ENCODE measurements at regions not wholly inside any gene's neighbourhood (a gene's known extent, or its start where the extent isn't known, plus 50 kb on each side); places are given as distances from the start of the nearest gene placed in this dataset.
"Not testable (repeated sequence)": the region's sequence is repeated elsewhere in the genome, so short reads cannot be mapped to it uniquely, and the experiment has no call there.

GRCh38 chr5:5782402-5782801 is 359.9 kb downstream of the ICE1 start:
- no peak for DNase-seq

DNA sequence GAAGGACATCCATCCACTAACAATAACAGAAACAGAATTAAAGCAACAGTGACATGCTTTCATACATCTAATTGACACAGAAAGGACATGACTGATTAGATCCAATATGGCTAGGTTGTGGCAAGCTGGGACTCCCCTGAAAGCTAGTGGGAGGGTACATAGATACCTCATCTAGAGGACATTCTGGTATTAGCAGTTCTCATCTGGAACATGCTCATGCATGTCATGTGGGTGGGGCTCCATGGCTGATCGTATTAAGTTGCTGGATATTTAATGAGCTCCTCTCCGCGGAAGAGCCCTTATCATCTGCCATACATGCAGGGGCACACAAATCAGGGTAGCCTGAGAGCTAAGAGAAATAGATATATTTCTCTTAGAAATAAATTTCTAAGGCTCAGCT is 358.9 kb downstream of the ICE1 start:
- no peak for DNase-seq

- DNase-seq = no peak
Observed at GRCh38 chr5:5780253-5780652, 357.8 kb downstream of the ICE1 start.

DNA sequence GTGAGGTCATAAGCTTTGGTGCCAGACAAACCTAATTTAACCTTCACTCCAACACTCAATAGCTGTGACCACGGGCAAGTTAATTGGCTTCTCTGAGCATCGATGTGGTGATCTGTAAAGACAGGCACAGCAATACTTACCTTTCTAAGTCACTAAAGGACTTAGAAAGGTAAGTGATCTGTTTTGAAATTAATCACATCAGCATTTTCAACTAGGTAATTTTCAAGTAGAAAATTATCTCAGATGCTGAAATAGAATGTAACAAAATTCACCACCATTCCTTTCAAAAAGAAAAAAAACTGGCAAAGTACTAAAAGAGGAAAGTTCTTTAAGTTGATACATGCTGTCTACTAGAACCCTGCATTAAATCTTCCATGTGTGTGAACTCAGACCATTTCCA is 354.5 kb downstream of the ICE1 start:
- DNase-seq = no peak

DNA sequence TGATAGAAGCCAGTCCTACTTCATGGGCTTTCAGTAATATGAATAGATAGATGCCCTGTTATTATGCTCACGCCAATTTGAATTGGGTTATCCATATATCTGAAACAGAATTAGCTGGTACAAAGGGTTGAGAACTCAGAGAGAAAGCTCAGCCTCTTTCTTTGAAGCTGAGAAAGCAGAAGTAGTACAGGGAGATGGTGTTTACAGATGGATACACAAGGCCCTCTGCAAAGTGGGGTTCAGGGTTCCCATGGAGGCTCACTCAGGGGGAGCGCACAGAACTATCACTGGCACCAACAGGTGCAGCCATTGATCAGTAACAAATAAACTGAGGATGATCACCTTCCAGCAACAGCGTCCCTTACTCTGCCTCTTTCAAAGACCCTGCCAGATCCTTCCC is 349.7 kb downstream of the ICE1 start:
- DNase-seq = no peak

- DNase-seq = no peak
Observed at GRCh38 chr5:5770825-5771224, 348.3 kb downstream of the ICE1 start.

DNA sequence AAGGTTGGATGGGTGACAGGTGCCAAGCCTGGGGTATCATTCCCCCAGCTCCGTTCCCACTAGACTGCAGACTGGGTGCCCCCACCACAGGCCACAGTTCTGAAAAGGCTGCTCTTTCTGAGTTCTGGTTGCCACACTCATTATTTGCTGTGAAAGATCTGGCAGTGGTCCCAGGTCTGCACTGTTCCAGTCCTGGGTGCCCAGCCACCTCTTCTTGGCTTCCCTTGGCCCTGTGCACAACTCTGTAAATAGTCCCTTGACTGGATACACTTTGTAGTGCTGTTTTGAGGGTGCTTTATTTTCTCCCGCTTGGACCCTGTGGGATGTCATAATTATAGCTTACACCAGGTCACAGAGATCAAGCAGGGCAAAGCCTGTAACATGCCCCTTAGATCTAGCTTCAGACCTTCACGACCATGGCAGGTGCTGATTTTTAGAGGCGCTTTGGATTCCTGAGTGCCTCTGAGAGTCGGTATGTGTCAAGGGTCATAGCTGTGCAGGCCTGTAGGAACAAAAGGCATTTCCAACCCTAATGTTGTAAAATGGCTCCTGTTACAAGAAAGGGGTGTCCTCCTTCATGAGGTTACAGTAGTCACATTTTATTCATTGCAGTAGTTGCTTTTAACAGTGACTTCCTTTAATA is 344.9 kb downstream of the ICE1 start:
- no peak for DNase-seq

GRCh38 chr5:5765066-5765850 is 342.8 kb downstream of the ICE1 start:
- no peak for DNase-seq

GRCh38 chr5:5764246-5764645 is 341.8 kb downstream of the ICE1 start:
- no peak for DNase-seq

GRCh38 chr5:5756762-5757161 is 334.3 kb downstream of the ICE1 start:
- no peak for DNase-seq

DNA sequence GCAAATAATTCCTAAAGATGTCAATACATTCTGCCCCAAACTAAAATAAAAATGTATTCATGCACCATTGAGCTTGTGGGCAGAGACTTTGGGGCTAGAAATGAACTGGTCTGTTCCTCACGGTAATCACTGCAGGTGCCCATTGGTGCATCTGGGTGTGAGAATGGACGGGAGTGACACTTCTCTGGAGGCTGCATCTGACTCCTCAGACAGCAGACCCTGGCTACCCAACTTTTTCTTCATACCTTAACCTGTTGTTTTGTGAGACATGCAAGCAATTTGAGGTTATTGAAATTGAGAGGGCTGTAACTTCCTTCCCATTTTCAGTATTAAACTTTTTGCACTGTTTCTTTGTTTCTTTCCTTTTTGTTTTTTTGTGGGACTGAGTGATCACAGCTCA is 333.4 kb downstream of the ICE1 start:
- no peak for DNase-seq

DNA sequence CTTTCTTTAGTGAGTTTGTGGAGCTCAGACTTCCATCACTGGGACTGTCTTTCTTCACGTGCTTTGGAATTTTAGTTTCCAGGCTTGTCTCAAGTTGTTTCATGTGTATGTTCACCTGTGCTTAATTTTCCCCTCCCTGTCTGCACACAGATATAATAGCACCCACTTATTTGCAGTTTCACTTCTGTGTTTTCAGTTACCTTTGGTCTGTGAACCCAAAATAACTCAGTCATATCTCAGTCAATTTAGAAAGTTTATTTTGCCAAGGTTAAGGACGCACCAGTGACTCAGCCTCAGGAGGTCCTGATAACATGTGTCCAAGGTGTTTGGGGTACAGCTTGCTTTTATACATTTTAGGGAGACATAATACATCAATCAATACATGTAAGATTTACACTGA is 330.4 kb downstream of the ICE1 start:
- no peak for DNase-seq

GRCh38 chr5:5751987-5752386 is 329.5 kb downstream of the ICE1 start:
- no peak for DNase-seq

- no peak for DNase-seq
Observed at GRCh38 chr5:5751498-5751897, 329.0 kb downstream of the ICE1 start.

DNA sequence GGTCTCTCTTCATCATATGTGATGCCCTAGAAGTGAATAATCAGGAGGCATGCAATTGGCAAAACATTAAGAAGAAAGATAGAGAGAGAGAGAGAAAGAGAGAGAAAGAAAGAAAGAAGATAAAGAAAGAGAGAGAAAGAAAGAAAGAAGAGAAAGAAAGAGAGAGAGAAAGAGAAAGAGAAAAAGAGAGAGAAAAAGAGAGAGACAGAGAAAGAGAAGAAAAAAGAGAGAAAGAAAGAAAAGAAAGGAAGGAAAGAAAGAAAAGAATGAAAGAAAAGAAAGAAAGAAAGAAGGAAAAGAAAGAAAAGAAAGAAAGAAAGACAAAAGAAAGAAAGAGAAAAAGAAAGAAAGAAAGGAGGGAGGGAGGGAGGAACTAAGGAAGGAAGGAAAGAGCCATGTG is 318.9 kb downstream of the ICE1 start:
- no peak for DNase-seq

DNA sequence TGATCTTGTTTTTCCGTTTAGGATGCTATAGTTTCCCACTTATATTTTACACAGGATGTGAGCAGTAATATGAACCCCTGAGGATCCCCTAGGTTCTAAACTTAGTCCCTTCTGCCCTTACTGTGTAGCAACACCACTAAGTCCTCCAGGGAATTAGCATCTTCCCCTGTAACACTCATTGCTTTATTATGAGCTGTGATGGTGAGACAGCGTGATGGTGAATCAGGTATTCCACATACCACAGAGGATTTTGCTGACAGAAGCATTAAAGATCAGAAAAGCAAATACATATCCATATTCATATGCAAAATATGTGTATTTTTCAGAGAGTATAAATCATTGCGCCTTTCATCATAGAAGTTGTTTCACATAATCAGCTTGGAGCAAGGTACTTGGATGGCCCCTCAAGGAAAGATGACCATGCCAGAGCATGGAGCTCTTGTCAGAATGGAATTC is 317.0 kb downstream of the ICE1 start:
- DNase-seq = no peak

DNA sequence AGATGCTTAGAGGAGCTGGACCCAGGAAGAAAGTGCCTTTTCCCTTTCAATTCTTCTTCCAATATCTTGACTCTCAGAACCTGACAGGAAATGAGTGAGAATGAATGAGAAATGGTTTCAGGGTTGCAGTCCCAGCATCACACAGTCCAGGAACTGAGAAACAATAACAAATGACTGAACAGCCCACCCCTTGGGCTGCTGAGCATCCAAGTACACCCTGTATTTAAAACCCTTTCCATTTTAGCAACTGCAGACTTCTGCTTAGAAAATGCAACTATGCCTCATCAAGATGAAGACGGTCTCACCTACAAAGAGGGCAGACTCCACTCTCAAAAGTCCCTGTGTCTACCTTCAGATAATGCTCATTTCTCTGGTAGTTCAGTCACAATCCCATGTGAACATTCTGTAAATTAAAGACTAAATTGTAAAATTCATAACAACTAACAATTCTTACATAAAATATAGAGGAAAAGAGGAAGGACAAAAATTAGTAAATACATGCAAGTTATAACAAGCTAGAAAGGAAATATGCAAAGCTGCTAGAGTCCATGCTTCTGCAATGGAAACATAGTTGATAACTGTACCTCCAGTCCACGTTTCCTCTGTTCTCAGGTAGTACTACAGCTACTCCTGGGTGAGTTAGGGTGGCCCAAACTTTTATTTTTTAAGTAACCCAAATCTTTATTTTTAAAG is 316.5 kb downstream of the ICE1 start:
- no peak for DNase-seq

DNA sequence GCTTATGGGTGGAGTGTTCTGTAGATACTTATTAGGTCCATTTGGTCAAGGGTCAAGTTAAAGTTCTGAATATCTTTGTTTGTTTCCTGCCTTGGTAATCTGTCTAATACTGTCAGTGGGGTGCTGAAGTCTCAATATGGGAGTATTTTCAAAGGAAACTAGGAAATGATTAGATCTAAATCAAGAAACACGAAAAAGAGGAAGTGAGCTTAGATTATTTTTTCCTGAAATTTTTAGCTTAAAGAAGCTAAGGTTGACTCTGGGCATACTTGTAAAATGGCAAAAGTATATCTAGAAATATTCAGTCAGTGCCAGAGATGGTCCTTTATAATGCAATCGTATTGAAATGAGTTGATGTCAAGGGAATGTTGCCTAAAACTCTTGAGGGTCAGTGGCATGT is 313.5 kb downstream of the ICE1 start:
- DNase-seq = no peak

GRCh38 chr5:5733058-5733457 is 310.6 kb downstream of the ICE1 start:
- not testable (repeated sequence) for DNase-seq

DNA sequence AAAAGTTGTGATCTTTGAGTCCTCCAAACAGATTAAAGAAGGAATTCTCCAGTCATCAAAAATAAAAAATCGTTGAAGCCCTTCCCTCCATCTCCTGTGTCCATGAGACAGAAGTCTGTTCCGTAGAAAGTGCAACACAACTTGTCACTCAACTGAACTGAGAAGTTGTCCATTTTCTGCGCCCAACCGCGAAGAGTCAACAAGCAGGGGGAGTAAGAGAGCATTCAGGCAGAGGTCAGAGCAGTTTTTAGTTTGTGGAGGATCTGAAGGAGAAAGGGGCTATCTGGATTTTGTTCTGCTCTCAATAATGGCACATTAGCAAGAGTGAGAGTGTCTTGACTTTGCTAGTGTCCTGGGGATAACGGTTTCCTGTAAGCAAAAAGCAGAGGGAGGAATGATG is 303.9 kb downstream of the ICE1 start:
- DNase-seq = no peak

- no peak for DNase-seq
Observed at GRCh38 chr5:5721881-5722280, 299.4 kb downstream of the ICE1 start.

GRCh38 chr5:5719292-5719691 is 296.8 kb downstream of the ICE1 start:
- DNase-seq = no peak

DNA sequence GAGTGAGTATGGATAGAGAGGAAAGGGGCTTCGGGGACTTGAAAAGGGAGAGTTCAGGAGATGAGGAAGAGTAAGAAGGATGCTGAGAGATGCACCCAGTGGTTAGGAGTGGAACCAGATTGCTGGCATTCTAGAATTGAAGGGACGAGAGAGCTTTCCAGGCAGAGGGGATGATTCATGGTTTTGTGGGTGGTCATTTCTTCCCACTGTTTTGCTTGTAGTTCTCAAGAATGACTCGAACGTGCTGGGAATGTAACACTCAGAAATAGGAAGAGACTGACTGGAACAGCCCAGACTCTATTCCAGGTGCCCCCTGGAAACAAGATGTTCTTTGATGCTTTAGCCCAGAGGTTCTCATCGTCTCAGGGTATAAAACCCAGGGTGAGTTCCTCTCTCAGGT is 294.2 kb downstream of the ICE1 start:
- no peak for DNase-seq

GRCh38 chr5:5711592-5711991 is 289.1 kb downstream of the ICE1 start:
- no peak for DNase-seq

Data from fibroblast of skin of right biceps (primary cell).